ENCODE measurements at regions not wholly inside any gene's neighbourhood (a gene's known extent, or its start where the extent isn't known, plus 50 kb on each side); places are given as distances from the start of the nearest gene placed in this dataset.

DNA sequence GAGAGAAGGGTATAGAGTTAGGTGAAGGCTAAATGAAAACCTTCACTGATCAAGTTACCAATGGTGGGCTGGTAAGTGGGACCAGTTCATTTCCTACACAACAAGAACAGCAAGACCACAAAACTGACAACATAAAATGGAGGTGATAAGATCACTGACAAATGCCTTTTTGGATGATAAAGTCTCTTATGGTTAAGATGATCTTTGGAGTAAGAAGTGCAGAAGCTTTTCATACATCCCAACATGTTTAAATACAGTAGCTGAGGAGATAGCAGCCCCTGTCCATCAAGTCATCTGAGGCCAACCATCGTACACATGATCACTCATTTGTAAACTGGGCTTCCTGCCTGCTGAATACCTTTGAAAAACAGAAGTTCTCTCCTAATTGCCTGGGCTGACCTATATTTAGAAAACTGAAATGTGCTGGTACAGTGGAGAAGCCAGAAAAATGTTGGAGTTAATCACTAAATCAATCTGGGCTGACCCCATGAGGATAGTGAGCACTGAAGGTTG is 259.0 kb upstream of the ZFHX3 start:
- H3K4me3 ChIP-seq (ENCODE audit: low read depth, low read length, poor library complexity, severe bottlenecking), result no peak overlapping the region
- TF ChIP-seq, protein P1, sequence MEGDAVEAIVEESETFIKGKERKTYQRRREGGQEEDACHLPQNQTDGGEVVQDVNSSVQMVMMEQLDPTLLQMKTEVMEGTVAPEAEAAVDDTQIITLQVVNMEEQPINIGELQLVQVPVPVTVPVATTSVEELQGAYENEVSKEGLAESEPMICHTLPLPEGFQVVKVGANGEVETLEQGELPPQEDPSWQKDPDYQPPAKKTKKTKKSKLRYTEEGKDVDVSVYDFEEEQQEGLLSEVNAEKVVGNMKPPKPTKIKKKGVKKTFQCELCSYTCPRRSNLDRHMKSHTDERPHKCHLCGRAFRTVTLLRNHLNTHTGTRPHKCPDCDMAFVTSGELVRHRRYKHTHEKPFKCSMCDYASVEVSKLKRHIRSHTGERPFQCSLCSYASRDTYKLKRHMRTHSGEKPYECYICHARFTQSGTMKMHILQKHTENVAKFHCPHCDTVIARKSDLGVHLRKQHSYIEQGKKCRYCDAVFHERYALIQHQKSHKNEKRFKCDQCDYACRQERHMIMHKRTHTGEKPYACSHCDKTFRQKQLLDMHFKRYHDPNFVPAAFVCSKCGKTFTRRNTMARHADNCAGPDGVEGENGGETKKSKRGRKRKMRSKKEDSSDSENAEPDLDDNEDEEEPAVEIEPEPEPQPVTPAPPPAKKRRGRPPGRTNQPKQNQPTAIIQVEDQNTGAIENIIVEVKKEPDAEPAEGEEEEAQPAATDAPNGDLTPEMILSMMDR (IDR thresholded peaks at IDR 0.05; ENCODE audit: low read length), result no peak
- TF ChIP-seq EZH2 (IDR thresholded peaks at IDR 0.05; ENCODE audit: borderline replicate concordance, low read length), result no peak
- no peak overlapping the region for H2AFZ ChIP-seq (ENCODE audit: low read length)

DNA sequence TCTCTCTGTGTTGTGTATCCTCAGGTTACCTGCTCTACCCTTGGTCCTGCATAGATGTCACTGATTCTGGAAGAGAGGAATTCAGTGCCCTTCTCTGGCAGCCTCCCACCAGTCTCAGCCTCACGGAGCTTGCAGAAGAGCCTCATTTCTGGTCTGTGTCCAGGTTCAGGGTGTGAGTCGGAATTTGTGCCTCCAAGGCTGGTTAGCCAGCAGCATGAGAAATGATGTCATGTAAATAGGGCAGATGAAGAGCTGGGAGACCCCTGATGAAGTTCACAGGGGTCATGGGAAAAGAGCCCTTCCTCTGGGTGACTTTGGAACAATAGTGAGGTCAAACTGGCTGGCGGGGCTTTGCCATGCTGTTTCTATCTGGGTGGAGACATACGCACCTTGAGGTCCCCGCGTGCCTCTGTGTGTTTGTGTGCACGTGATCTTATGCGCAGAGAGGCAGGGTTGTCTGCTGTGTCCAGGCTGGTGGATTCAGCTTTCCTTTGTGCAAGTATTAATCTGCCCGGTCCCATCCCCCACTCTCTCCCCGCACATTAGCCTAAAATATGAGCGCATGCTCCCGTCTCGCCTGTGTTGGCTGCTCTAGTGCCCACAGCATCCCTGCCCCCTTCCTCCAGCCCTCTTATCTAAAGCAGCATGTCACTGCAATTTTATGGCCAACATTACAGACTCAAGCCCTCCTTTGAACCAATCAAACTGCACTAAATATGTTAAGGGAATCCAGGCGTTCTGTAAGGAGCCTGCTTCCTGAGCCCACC is 256.3 kb upstream of the ZFHX3 start:
- Histone ChIP-seq H4K20me1 (ENCODE audit: insufficient read depth, low read length) (no peaks in the 10 kb centered on the region), H3K9ac (ENCODE audit: low read length) (no peak overlapping the region), H3K4me3 (ENCODE audit: low read depth, low read length, poor library complexity, severe bottlenecking) (no peak overlapping the region), H3K4me2 (ENCODE audit: low read length) (no peak overlapping the region), H3K9me3 (ENCODE audit: low read length) (no peaks in the 10 kb centered on the region), H3K27ac (ENCODE audit: low read depth, low read length, poor library complexity, severe bottlenecking) (no peak overlapping the region), H2AFZ (ENCODE audit: low read length) (no peak overlapping the region), H3K27me3 (ENCODE audit: insufficient read depth, low read length) (no peaks in the 10 kb centered on the region; the same call in 1 of the 2 replicates), H3K79me2 (ENCODE audit: insufficient read depth, low read length) (no peaks in the 10 kb centered on the region), H3K9me2 (ENCODE audit: low read depth, low read length) (no peaks in the 10 kb centered on the region), H3K4me1 (ENCODE audit: insufficient read depth, low read length, severe bottlenecking) (no peaks in the 10 kb centered on the region), H3F3A (ENCODE audit: insufficient read depth, low read length) (no peaks in the 10 kb centered on the region), H3K36me3 (ENCODE audit: insufficient read depth, low read length) (no peaks in the 10 kb centered on the region)
- TF ChIP-seq, protein P1 (IDR thresholded peaks at IDR 0.05; ENCODE audit: low read length), result no peak
- TF ChIP-seq EZH2 (IDR thresholded peaks at IDR 0.05; ENCODE audit: borderline replicate concordance, low read length), result no peak

More for the DNA sequence above, 259.0 kb upstream of the ZFHX3 start:
- no peaks in the 10 kb centered on the region for H3K36me3 ChIP-seq (ENCODE audit: insufficient read depth, low read length)
- no peaks in the 10 kb centered on the region for H3K9me3 ChIP-seq (ENCODE audit: low read length)
- no peaks in the 10 kb centered on the region for H3K4me1 ChIP-seq (ENCODE audit: insufficient read depth, low read length, severe bottlenecking)
- no peaks in the 10 kb centered on the region for H3F3A ChIP-seq (ENCODE audit: insufficient read depth, low read length)
- H3K9me2 ChIP-seq (ENCODE audit: low read depth, low read length), result no peaks in the 10 kb centered on the region
- H4K20me1 ChIP-seq (ENCODE audit: insufficient read depth, low read length), result no peaks in the 10 kb centered on the region
- no peak overlapping the region for H3K4me2 ChIP-seq (ENCODE audit: low read length)
- H3K27me3 ChIP-seq (ENCODE audit: insufficient read depth, low read length), result no peaks in the 10 kb centered on the region
- no peak overlapping the region for H3K27ac ChIP-seq (ENCODE audit: low read depth, low read length, poor library complexity, severe bottlenecking)
- no peaks in the 10 kb centered on the region for H3K79me2 ChIP-seq (ENCODE audit: insufficient read depth, low read length)
- no peak overlapping the region for H3K9ac ChIP-seq (ENCODE audit: low read length)

DNA sequence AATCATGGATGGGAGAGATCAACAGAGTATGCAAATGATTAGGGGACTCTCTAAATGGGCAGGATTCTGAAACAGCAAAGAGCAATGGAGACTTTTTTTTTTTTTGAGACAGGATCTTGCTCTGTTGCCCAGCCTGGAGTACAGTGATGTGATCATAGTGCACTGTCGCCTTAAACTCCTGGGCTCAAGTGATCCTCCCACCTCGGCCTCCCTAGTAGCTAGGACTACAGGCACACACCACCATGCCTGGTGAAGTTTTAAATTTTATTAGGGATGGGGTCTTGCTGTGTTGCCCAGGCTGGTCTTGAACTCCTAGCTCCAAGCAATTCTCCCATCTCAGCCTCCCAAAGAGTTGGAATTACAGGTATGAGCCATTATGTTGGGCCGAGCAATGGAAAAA is 255.0 kb upstream of the ZFHX3 start:
- H3K4me3 ChIP-seq (ENCODE audit: low read depth, low read length, poor library complexity, severe bottlenecking), result no peak overlapping the region
- H3K4me1 ChIP-seq (ENCODE audit: insufficient read depth, low read length, severe bottlenecking), result no peaks in the 10 kb centered on the region
- H2AFZ ChIP-seq (ENCODE audit: low read length), result no peak overlapping the region
- H3K36me3 ChIP-seq (ENCODE audit: insufficient read depth, low read length), result no peaks in the 10 kb centered on the region
- no peaks in the 10 kb centered on the region for H3K9me3 ChIP-seq (ENCODE audit: low read length)
- no peaks in the 10 kb centered on the region for H3K9me2 ChIP-seq (ENCODE audit: low read depth, low read length)
- H3K79me2 ChIP-seq (ENCODE audit: insufficient read depth, low read length), result no peaks in the 10 kb centered on the region
- H3F3A ChIP-seq (ENCODE audit: insufficient read depth, low read length), result no peaks in the 10 kb centered on the region
- H4K20me1 ChIP-seq (ENCODE audit: insufficient read depth, low read length), result no peaks in the 10 kb centered on the region
- no peak overlapping the region for H3K4me2 ChIP-seq (ENCODE audit: low read length)
- no peaks in the 10 kb centered on the region; the same call in 1 of the 2 replicates for H3K27me3 ChIP-seq (ENCODE audit: insufficient read depth, low read length)
- no peak overlapping the region for H3K27ac ChIP-seq (ENCODE audit: low read depth, low read length, poor library complexity, severe bottlenecking)
- TF ChIP-seq, protein P1 (IDR thresholded peaks at IDR 0.05; ENCODE audit: low read length), result no peak
- TF ChIP-seq EZH2 (IDR thresholded peaks at IDR 0.05; ENCODE audit: borderline replicate concordance, low read length), result no peak
- no peak overlapping the region for H3K9ac ChIP-seq (ENCODE audit: low read length)
